ENCODE measurements at regions not wholly inside any gene's neighbourhood (a gene's known extent, or its start where the extent isn't known, plus 50 kb on each side); places are given as distances from the start of the nearest gene placed in this dataset.

GRCh38 chr5:74938250-74938933, 72.2 kb upstream of the FAM169A start:
- Histone ChIP-seq H3K4me1 (peaks cover 0 to 16% (median 7%) of the 10 kb centered on the region in 4 donors), H3K9me3 (no peaks in the 10 kb centered on the region), H3K27ac (no peak overlapping the region), H3K4me3 (no peak overlapping the region), H3K36me3 (no peaks in the 10 kb centered on the region), H3K27me3 (peaks cover 0 to 5% (median 0%) of the 10 kb centered on the region in 3 donors)
- no peak for DNase-seq
- intact Hi-C loops (cut with DNase I; ENCODE audit: low total_unique reads): no loop called here
- no peak for TF ChIP-seq POLR2A (IDR thresholded peaks at IDR 0.05)
- TF ChIP-seq CTCF (IDR thresholded peaks at IDR 0.05): no peak
- TF ChIP-seq POLR2AphosphoS5 (IDR thresholded peaks at IDR 0.05): no peak
- TF ChIP-seq EP300 (IDR thresholded peaks at IDR 0.05): no peak

- H3K36me3 ChIP-seq: no peaks in the 10 kb centered on the region
- H3K27me3 ChIP-seq: peaks cover 0 to 5% (median 0%) of the 10 kb centered on the region in 3 donors
- peak overlapping the region; percentile 50 to 75 (median 64) for H3K27ac ChIP-seq
- no peak for DNase-seq
- 41 to 45% (median 42%) methylated on average over 4 of the region's 4 CpGs for WGBS, 5 donors
- TF ChIP-seq EP300 (IDR thresholded peaks at IDR 0.05) (no peak), CTCF (IDR thresholded peaks at IDR 0.05) (no peak), POLR2A (IDR thresholded peaks at IDR 0.05) (no peak), POLR2AphosphoS5 (IDR thresholded peaks at IDR 0.05) (no peak)
- intact Hi-C loops (cut with DNase I; ENCODE audit: low total_unique reads): no loop called here
- H3K4me3 ChIP-seq: no peak overlapping the region
- no peaks in the 10 kb centered on the region for H3K9me3 ChIP-seq
- peaks cover 0 to 16% (median 7%) of the 10 kb centered on the region in 4 donors for H3K4me1 ChIP-seq
Observed at GRCh38 chr5:74935752-74936091, 69.5 kb upstream of the FAM169A start.

- H3K36me3 ChIP-seq: no peaks in the 10 kb centered on the region
- H3K4me3 ChIP-seq: no peak overlapping the region
- peaks cover 0 to 5% (median 0%) of the 10 kb centered on the region in 3 donors for H3K27me3 ChIP-seq
- TF ChIP-seq POLR2A (IDR thresholded peaks at IDR 0.05) (no peak), POLR2AphosphoS5 (IDR thresholded peaks at IDR 0.05) (peak in 1 of 3 donors; percentile 5), EP300 (IDR thresholded peaks at IDR 0.05) (no peak), CTCF (IDR thresholded peaks at IDR 0.05) (peak in 4 of 7 experiments; percentile 21 to 74 (median 40))
- intact Hi-C loops (cut with DNase I; ENCODE audit: low total_unique reads): no loop called here
- peaks cover 0 to 16% (median 7%) of the 10 kb centered on the region in 4 donors for H3K4me1 ChIP-seq
- H3K27ac ChIP-seq: peak overlapping the region; percentile 50 to 75 (median 64)
- H3K9me3 ChIP-seq: no peaks in the 10 kb centered on the region
- peak in 1 of 2 donors; percentile 72 for DNase-seq
- 39 to 50% (median 45%) methylated on average over 9 of the region's 9 CpGs for WGBS, 5 donors
Observed at GRCh38 chr5:74934949-74935751, 69.0 kb upstream of the FAM169A start.

GRCh38 chr5:74927336-74927735, 61.1 kb upstream of the FAM169A start:
- intact Hi-C loops (cut with DNase I; ENCODE audit: low total_unique reads): no loop called here
- no peaks in the 10 kb centered on the region for H3K9me3 ChIP-seq
- no peak for TF ChIP-seq POLR2A (IDR thresholded peaks at IDR 0.05)
- no peak for TF ChIP-seq EP300 (IDR thresholded peaks at IDR 0.05)
- no peak for TF ChIP-seq POLR2AphosphoS5 (IDR thresholded peaks at IDR 0.05)
- TF ChIP-seq CTCF (IDR thresholded peaks at IDR 0.05): no peak
- H3K4me1 ChIP-seq: peaks cover 0 to 11% (median 5%) of the 10 kb centered on the region in 4 donors
- no peak for DNase-seq
- H3K27me3 ChIP-seq: no peaks in the 10 kb centered on the region
- H3K4me3 ChIP-seq: no peak overlapping the region
- WGBS, 5 donors: 46 to 92% (median 72%) methylated on average over 2 of the region's 2 CpGs
- no peak overlapping the region for H3K27ac ChIP-seq
- H3K36me3 ChIP-seq: no peaks in the 10 kb centered on the region

Data from stomach (tissue), 8 donors.